Spleen (tissue), 7 donors: ENCODE measurements at regions not wholly inside any gene's neighbourhood (a gene's known extent, or its start where the extent isn't known, plus 50 kb on each side); places are given as distances from the start of the nearest gene placed in this dataset.

Source experiments
- POLR2A ChIP-seq, 3 donors: fragments of 450-650 bp; IDR thresholded peaks; one replicate each; pipeline ENCODE4 v1.5.1; 2017; ENCODE audit warnings: antibody characterized with exemption in 3 of 3, mild to moderate bottlenecking in 1 of 3
- TF ChIP-seq, protein P1 (sequence below), 11 experiments: fragments of 200-600 bp in 7 of 11; fragments of 450-650 bp in 4 of 11; sonication (generic) in 4 of 11; IDR thresholded peaks in 8 of 11; conservative IDR thresholded peaks in 3 of 11; 1 replicate in 7 of 11; 2 replicates in 4 of 11; pipeline versions ENCODE4 v1.4.0 to v1.8.0; 2016 to 2021; ENCODE audit warnings: antibody characterized with exemption in 11 of 11, inconsistent platforms in 4 of 11, mild to moderate bottlenecking in 1 of 11
- donor health status: DM: no; HTN: no; CAD: no; lungs with moderate emphysema.
- donor health status: DM: no; HTN: no; CAD: no.
- donor health status: DM: no; HTN: no; CAD: no.

DNA sequence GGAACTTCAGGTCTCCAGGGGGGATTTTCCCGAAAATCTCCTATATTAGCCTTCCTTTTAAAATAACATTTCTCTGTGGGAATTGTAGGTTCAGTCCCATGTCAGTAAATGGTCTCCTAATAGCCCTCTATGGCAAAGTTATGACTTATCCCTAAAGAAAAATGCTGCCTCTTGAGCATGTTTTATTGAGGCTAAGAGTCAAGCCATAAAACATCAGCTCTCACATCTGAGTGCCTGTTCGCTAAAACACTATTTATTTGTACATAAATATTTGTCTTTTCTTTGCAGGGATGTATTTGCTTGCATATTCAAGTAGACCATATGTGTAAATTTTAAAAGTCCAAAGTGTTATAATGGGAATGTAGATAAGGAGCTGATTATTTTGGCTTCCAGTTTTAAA is 160.4 kb downstream of the PRDM6 start:
- TF ChIP-seq, protein P1, sequence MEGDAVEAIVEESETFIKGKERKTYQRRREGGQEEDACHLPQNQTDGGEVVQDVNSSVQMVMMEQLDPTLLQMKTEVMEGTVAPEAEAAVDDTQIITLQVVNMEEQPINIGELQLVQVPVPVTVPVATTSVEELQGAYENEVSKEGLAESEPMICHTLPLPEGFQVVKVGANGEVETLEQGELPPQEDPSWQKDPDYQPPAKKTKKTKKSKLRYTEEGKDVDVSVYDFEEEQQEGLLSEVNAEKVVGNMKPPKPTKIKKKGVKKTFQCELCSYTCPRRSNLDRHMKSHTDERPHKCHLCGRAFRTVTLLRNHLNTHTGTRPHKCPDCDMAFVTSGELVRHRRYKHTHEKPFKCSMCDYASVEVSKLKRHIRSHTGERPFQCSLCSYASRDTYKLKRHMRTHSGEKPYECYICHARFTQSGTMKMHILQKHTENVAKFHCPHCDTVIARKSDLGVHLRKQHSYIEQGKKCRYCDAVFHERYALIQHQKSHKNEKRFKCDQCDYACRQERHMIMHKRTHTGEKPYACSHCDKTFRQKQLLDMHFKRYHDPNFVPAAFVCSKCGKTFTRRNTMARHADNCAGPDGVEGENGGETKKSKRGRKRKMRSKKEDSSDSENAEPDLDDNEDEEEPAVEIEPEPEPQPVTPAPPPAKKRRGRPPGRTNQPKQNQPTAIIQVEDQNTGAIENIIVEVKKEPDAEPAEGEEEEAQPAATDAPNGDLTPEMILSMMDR (IDR thresholded peaks at IDR 0.05 in 8 of 11, conservative IDR thresholded peaks at IDR 0.05 in 3 of 11): no peak
- TF ChIP-seq POLR2A (IDR thresholded peaks at IDR 0.05): no peak
